ENCODE measurements at regions not wholly inside any gene's neighbourhood (a gene's known extent, or its start where the extent isn't known, plus 50 kb on each side); places are given as distances from the start of the nearest gene placed in this dataset.

- H3K36me3 ChIP-seq (replicated peaks in 1 of 2; ENCODE audit: control insufficient read depth in 1 of 2, insufficient read depth in 2 of 2, low read length in 2 of 2), result no peaks in the 10 kb centered on the region
- Mint-ChIP-seq H3K27ac (no peak overlapping the region), H3K4me1 (peaks cover 14% of the 10 kb centered on the region), H3K27me3 (ENCODE audit: low read depth in 3 of 3) (peaks cover 3 to 8% (median 4%) of the 10 kb centered on the region in 3 donors), H3K9me3 (peaks cover 0 to 8% (median 4%) of the 10 kb centered on the region in 7 donors), H3K4me3 (no peak overlapping the region), H3K36me3 (no peaks in the 10 kb centered on the region)
- no peak for DNase-seq
- TF ChIP-seq CTCF (IDR thresholded peaks at IDR 0.05), result no peak
- no peaks in the 10 kb centered on the region for H3K79me2 ChIP-seq (ENCODE audit: insufficient read depth, low read length)
- no peak overlapping the region for H3K9ac ChIP-seq (ENCODE audit: insufficient read depth, low read length, poor library complexity, severe bottlenecking)
- H4K20me1 ChIP-seq (ENCODE audit: insufficient read depth, low read length), result no peaks in the 10 kb centered on the region
- H3K27me3 ChIP-seq (ENCODE audit: control insufficient read depth in 2 of 2, insufficient read depth in 2 of 2, low read length in 2 of 2), result no peaks in the 10 kb centered on the region
- H3K4me1 ChIP-seq (ENCODE audit: control insufficient read depth in 1 of 2, insufficient read depth in 2 of 2, low read length in 2 of 2), result peaks cover 12% of the 10 kb centered on the region in 2 donors
- no peak overlapping the region for H3K4me2 ChIP-seq (replicated peaks; ENCODE audit: extremely low read depth, low read length, poor library complexity, severe bottlenecking)
- H3K27ac ChIP-seq (ENCODE audit: low read depth in 1 of 2, low read length in 2 of 2), result no peak overlapping the region
- no peaks in the 10 kb centered on the region for H3K9me3 ChIP-seq (replicated peaks in 1 of 2; ENCODE audit: control insufficient read depth in 1 of 2, insufficient read depth in 1 of 2, low read length in 2 of 2)
- intact Hi-C loops (cut with micrococcal nuclease), result no loop called here
- no peak overlapping the region for H2AFZ ChIP-seq (ENCODE audit: insufficient read depth, low read depth, low read length, poor library complexity, severe bottlenecking)
- no peak overlapping the region for H3K4me3 ChIP-seq (replicated peaks in 1 of 3; ENCODE audit: low read depth in 2 of 3, low read length in 3 of 3)
- 95% methylated on average over 16 of the region's 22 CpGs for WGBS (ENCODE audit: insufficient coverage)
Observed at GRCh38 chr12:47306130-47306529, 226.4 kb upstream of the AMIGO2 start.

GRCh38 chr12:47305464-47305863 lies 225.7 kb upstream of the AMIGO2 start:
- H3K9ac ChIP-seq (ENCODE audit: insufficient read depth, low read length, poor library complexity, severe bottlenecking), result no peak overlapping the region
- no peaks in the 10 kb centered on the region for H3K79me2 ChIP-seq (ENCODE audit: insufficient read depth, low read length)
- Mint-ChIP-seq H3K36me3 (no peaks in the 10 kb centered on the region), H3K27ac (no peak overlapping the region), H3K27me3 (ENCODE audit: low read depth in 3 of 3) (peaks cover 3 to 8% (median 4%) of the 10 kb centered on the region in 3 donors), H3K4me1 (peaks cover 14% of the 10 kb centered on the region), H3K4me3 (no peak overlapping the region), H3K9me3 (peaks cover 0 to 8% (median 4%) of the 10 kb centered on the region in 7 donors)
- no peak overlapping the region for H3K4me2 ChIP-seq (replicated peaks; ENCODE audit: extremely low read depth, low read length, poor library complexity, severe bottlenecking)
- H3K36me3 ChIP-seq (replicated peaks in 1 of 2; ENCODE audit: control insufficient read depth in 1 of 2, insufficient read depth in 2 of 2, low read length in 2 of 2), result no peaks in the 10 kb centered on the region
- intact Hi-C loops (cut with micrococcal nuclease), result no loop called here
- no peak for TF ChIP-seq CTCF (IDR thresholded peaks at IDR 0.05)
- H3K4me1 ChIP-seq (ENCODE audit: control insufficient read depth in 1 of 2, insufficient read depth in 2 of 2, low read length in 2 of 2), result peaks cover 12% of the 10 kb centered on the region in 2 donors
- no peak overlapping the region for H2AFZ ChIP-seq (ENCODE audit: insufficient read depth, low read depth, low read length, poor library complexity, severe bottlenecking)
- no peaks in the 10 kb centered on the region for H3K27me3 ChIP-seq (ENCODE audit: control insufficient read depth in 2 of 2, insufficient read depth in 2 of 2, low read length in 2 of 2)
- WGBS (ENCODE audit: insufficient coverage), result 95% methylated on average over 7 of the region's 11 CpGs
- no peak for DNase-seq
- H3K27ac ChIP-seq (ENCODE audit: low read depth in 1 of 2, low read length in 2 of 2), result no peak overlapping the region
- no peaks in the 10 kb centered on the region for H4K20me1 ChIP-seq (ENCODE audit: insufficient read depth, low read length)
- no peaks in the 10 kb centered on the region for H3K9me3 ChIP-seq (replicated peaks in 1 of 2; ENCODE audit: control insufficient read depth in 1 of 2, insufficient read depth in 1 of 2, low read length in 2 of 2)
- H3K4me3 ChIP-seq (replicated peaks in 1 of 3; ENCODE audit: low read depth in 2 of 3, low read length in 3 of 3), result no peak overlapping the region

Data from CD14-positive monocyte (primary cell).